D721Med (cell line): ENCODE measurements at regions not wholly inside any gene's neighbourhood (a gene's known extent, or its start where the extent isn't known, plus 50 kb on each side); places are given as distances from the start of the nearest gene placed in this dataset.

Source experiments
- DNase-seq: peaks from one replicate; pipeline ENCODE4 v3.0.0; 2011; ENCODE audit warnings: low spot score; ENCODE audit not compliant: insufficient read length
- FAIRE-seq: peaks from 2 replicates; lab custom pipeline; 2011; peaks lifted over from hg19 to GRCh38; lab: Jason Lieb, UNC
- TF ChIP-seq, protein P1 (sequence below): IDR thresholded peaks from 2 replicates; pipeline ENCODE4 v1.5.1; 2012; ENCODE audit warnings: mild to moderate bottlenecking, control low read depth; ENCODE audit not compliant: insufficient read depth; ENCODE audit errors: missing control alignments

DNA sequence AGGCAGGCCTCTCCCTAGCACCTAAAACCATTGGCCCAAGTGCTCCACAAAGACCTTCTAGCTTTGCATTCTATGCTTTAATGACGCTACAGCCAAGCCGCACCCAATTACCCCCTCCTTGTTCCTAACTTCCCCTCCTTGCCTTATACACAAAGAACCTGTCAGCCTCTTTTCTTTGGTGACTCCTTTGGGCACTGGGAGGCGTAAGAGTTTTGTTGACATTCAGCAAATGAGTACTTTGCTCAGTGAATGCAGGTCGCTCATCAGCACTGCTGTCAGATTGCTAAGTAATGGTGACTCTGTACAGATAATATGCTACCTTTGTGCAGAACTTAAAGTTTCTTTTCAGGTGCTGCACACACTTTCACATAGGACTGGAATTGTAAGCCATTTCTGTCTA is 187.6 kb upstream of the FAM78B start:
- no peak for FAIRE-seq
- no peak for DNase-seq
- TF ChIP-seq, protein P1, sequence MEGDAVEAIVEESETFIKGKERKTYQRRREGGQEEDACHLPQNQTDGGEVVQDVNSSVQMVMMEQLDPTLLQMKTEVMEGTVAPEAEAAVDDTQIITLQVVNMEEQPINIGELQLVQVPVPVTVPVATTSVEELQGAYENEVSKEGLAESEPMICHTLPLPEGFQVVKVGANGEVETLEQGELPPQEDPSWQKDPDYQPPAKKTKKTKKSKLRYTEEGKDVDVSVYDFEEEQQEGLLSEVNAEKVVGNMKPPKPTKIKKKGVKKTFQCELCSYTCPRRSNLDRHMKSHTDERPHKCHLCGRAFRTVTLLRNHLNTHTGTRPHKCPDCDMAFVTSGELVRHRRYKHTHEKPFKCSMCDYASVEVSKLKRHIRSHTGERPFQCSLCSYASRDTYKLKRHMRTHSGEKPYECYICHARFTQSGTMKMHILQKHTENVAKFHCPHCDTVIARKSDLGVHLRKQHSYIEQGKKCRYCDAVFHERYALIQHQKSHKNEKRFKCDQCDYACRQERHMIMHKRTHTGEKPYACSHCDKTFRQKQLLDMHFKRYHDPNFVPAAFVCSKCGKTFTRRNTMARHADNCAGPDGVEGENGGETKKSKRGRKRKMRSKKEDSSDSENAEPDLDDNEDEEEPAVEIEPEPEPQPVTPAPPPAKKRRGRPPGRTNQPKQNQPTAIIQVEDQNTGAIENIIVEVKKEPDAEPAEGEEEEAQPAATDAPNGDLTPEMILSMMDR, result peak; percentile 7

DNA sequence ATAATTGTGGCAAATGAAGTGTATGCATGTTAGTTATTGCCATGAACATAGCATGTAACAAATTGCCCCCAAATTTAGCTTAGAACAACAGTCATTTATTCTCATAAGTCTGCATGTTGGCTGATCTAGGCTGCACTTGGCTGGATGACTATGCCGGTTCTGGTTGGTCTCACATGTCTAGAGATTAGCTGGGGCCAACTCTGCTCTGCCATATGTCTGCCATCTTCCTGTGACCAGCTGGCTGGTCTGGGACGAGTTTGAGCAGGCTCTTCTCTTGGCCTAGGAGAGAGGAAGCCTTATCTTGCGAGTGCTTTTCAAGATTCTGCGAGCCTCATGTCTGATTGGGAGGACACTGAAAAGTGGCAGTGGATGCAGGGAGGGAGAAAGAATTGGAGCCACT is 198.3 kb upstream of the FAM78B start:
- no peak for FAIRE-seq
- TF ChIP-seq, protein P1, result no peak
- DNase-seq, result no peak

DNA sequence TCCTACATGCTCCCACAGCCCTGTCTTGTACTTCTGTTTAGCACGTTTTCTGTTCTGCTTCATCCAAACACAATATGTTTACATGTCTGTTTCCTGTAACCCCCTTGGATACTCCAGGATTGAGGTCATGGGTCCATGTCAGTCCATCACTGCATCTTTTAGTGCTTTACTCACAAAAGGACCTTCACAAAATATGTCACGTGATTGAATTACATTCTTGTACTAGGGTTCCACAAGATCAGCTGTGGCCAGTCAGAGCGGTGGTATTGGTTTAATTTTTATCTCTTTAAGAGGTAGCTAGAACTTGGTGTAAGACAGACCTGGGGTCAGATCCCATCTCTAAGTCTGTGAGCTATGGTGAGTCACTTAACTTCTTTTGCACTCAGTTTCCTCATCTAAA is 201.2 kb upstream of the FAM78B start:
- DNase-seq (no peak), FAIRE-seq (no peak)
- TF ChIP-seq, protein P1, result no peak

DNA sequence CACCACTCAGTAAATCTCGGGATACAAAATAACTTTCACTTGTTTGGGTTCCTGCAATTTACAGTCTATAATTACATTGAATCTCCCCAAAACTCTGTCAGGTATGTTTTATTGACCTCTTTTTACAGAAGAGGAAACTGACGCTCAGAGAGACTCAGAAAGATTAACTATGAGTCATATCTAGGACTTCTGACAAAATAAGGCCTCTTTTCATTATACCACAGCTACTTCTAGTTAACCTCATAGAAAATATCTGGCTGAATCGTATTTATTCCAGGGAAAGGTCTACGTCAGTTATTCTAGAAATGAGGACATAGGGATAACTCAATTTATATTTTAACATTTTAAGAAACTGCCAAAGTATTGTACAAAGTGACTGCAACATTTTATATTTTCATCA is 211.1 kb upstream of the FAM78B start:
- FAIRE-seq, result no peak
- TF ChIP-seq, protein P1, result no peak
- no peak for DNase-seq

DNA sequence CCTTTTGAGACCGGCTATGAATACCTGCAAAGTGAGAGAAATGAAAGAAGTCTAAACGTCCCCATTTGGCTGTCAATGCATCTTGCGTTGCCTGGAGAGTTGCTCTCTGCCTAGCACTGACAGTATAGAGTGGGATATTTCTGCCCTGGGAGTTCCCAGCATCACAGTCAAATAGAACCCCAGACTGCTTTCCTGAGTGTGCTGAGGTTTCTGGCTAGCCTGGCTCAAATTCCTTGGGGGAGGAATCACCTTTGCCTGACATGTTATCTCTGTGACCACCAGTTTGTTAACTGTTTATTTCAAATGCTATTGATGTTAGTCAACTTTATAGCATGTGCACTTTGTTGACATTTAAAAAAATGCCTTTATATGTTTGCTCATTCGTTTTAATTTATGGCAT is 212.0 kb upstream of the FAM78B start:
- FAIRE-seq, result no peak
- TF ChIP-seq, protein P1, result no peak
- no peak for DNase-seq

DNA sequence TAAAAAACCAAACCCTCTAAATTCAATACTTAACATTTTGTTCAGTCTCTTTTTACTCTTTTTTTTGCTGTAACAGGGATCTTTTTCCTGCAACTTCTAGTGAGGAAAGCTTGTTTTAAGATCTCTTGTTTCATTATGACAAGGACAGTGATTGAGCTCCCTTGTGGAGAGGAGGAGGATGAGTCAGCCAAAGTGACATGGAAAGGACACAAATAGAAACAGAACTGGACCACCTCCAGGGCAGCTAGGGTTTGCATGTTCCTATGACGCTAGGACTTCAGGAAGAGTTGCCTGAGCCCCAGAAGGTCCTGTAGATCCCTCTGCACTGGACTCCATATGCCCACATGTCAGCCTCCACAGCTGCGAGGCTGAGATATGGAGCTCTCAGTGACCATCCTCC is 212.6 kb upstream of the FAM78B start:
- TF ChIP-seq, protein P1, result no peak
- no peak for FAIRE-seq
- no peak for DNase-seq

DNA sequence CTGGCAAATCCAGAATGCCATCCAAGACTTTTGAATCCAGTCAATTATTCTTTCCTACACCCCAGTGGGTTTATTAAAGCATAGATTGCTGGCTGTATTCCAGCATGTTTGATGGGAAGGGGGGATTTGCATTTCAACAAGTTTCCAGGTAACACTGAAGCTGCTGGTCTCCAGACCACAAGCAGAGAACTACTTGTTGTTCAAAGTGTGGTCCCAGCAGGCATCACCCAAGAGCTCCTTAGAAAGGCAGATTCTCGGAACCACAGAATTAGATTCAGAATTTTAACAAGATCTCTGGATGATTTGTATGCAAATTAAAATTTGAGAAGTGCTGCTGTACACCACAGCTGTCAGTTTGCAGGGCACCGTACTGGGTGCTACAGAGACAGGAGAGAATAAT is 216.3 kb upstream of the FAM78B start:
- FAIRE-seq, result no peak
- no peak for DNase-seq

More for the DNA sequence above, 216.3 kb upstream of the FAM78B start:
- TF ChIP-seq, protein P1, result no peak
